Psoas muscle (tissue), 7 donors: ENCODE measurements at regions not wholly inside any gene's neighbourhood (a gene's known extent, or its start where the extent isn't known, plus 50 kb on each side); places are given as distances from the start of the nearest gene placed in this dataset.

Experiments
- ATAC-seq, 4 donors: fragments of 200-7000 bp; cut with Tn5 transposase; one replicate each; pipeline ENCODE4 v1.9.1; 2020; ENCODE audit warnings: moderate library complexity in 3 of 4, mild to moderate bottlenecking in 2 of 4
- DNase-seq, 2 donors: peaks; one replicate each; pipeline ENCODE4 v3.0.0-alpha.2; 2020
- H3K27ac ChIP-seq: fragments of 200-600 bp; one replicate; pipeline ENCODE4 v1.8.0; 2022
- H3K27me3 ChIP-seq, 3 donors: fragments of 200-600 bp in 1 of 3; one replicate each; pipeline versions ENCODE4 v1.6.1 to v1.8.0; 2013 to 2022; ENCODE audit warnings: low read length in 2 of 3, mild to moderate bottlenecking in 2 of 3, moderate library complexity in 1 of 3; ENCODE audit not compliant: insufficient read depth in 3 of 3
- H3K36me3 ChIP-seq, 2 donors: fragments of 200-600 bp in 1 of 2; one replicate each; pipeline versions ENCODE4 v1.6.1 to v1.8.0; 2013 to 2022; ENCODE audit warnings: low read depth in 1 of 2, mild to moderate bottlenecking in 1 of 2, moderate library complexity in 1 of 2; ENCODE audit not compliant: insufficient read depth in 1 of 2
- H3K4me1 ChIP-seq: fragments of 200-600 bp; one replicate; pipeline ENCODE4 v1.8.0; 2022
- H3K4me3 ChIP-seq: fragments of 200-600 bp; one replicate; pipeline ENCODE4 v1.8.0; 2022; ENCODE audit warnings: mild to moderate bottlenecking
- H3K9me3 ChIP-seq: fragments of 200-600 bp; one replicate; pipeline ENCODE4 v1.8.0; 2022
- CTCF ChIP-seq: fragments of 200-600 bp; IDR thresholded peaks from one replicate; pipeline ENCODE4 v1.8.0; 2022; ENCODE audit warnings: antibody characterized with exemption
- WGBS, 3 donors: extraction: QIAGEN DNeasy Blood & Tissue Kit; methylation state at CpG; one replicate each; pipeline versions ENCODE4 v1.1.6 to v1.1.7; 2013; 5-methylcytosine and 5-hydroxymethylcytosine counted together
- intact Hi-C, 2 donors: fragments of 100-400 bp; cut with DNase I; formaldehyde crosslinking; loops; one replicate each; pipeline versions ENCODE4 v1.11.0 to v1.14.2; 2022
- donor health status: healthy with polysubstance abuse.
- donor health status: DM: no; HTN: no; CAD: no; lungs with moderate emphysema.
- donor health status: Bipolar disorder and iron deficiency.
- donor health status: healthy.
- donor health status: DM: yes; HTN: yes; CAD: no.
- donor health status: DM: no; HTN: no; CAD: no.
- donor health status: DM: yes; HTN: yes; CAD: no.

- 88 to 91% (median 90%) methylated on average over 8 of the region's 8 CpGs for WGBS, 3 donors
- H3K4me3 ChIP-seq, result no peak overlapping the region
- H3K27ac ChIP-seq, result no peak overlapping the region
- H3K4me1 ChIP-seq, result peaks cover 8% of the 10 kb centered on the region
- DNase-seq, result no peak
- H3K9me3 ChIP-seq, result no peaks in the 10 kb centered on the region
- TF ChIP-seq CTCF, result no peak
- ATAC-seq, result peak in 2 of 4 donors; percentile 4 to 11
- H3K36me3 ChIP-seq, result no peaks in the 10 kb centered on the region
- H3K27me3 ChIP-seq, result no peaks in the 10 kb centered on the region
- intact Hi-C loops, result no loop called here
Measured at GRCh38 chr2:43152186-43152585, 74.2 kb downstream of the ZFP36L2 start.

- TF ChIP-seq CTCF, result no peak
- no peaks in the 10 kb centered on the region for H3K27me3 ChIP-seq
- H3K4me1 ChIP-seq, result peaks cover 8% of the 10 kb centered on the region
- 86 to 90% (median 90%) methylated on average over 9 of the region's 9 CpGs for WGBS, 3 donors
- H3K9me3 ChIP-seq, result no peaks in the 10 kb centered on the region
- H3K27ac ChIP-seq, result no peak overlapping the region
- H3K4me3 ChIP-seq, result no peak overlapping the region
- intact Hi-C loops, result no loop called here
- no peak for DNase-seq
- no peaks in the 10 kb centered on the region for H3K36me3 ChIP-seq
- no peak for ATAC-seq
Measured at GRCh38 chr2:43149482-43150107, 76.8 kb downstream of the ZFP36L2 start.

- no peaks in the 10 kb centered on the region for H3K27me3 ChIP-seq
- ATAC-seq (no peak), DNase-seq (no peak)
- intact Hi-C loops, result no loop called here
- H3K4me1 ChIP-seq, result no peaks in the 10 kb centered on the region
- 73 to 84% (median 81%) methylated on average over 4 to 5 of the region's 5 CpGs for WGBS, 3 donors
- TF ChIP-seq CTCF, result no peak
- no peak overlapping the region for H3K4me3 ChIP-seq
- H3K27ac ChIP-seq, result no peak overlapping the region
- H3K36me3 ChIP-seq, result no peaks in the 10 kb centered on the region
- no peaks in the 10 kb centered on the region for H3K9me3 ChIP-seq
Measured at GRCh38 chr2:43146083-43146482, 80.3 kb downstream of the ZFP36L2 start.

- H3K4me1 ChIP-seq, result no peaks in the 10 kb centered on the region
- 74 to 90% (median 77%) methylated on average over 2 of the region's 2 CpGs for WGBS, 3 donors
- H3K27ac ChIP-seq, result no peak overlapping the region
- DNase-seq (no peak), ATAC-seq (no peak)
- intact Hi-C loops, result no loop called here
- no peak for TF ChIP-seq CTCF
- H3K27me3 ChIP-seq, result no peaks in the 10 kb centered on the region
- H3K4me3 ChIP-seq, result no peak overlapping the region
- H3K9me3 ChIP-seq, result no peaks in the 10 kb centered on the region
- H3K36me3 ChIP-seq, result no peaks in the 10 kb centered on the region
Measured at GRCh38 chr2:43144263-43144662, 82.1 kb downstream of the ZFP36L2 start.

- peak in 1 of 2 donors; percentile 0 for DNase-seq
- 82 to 86% (median 84%) methylated on average over 8 of the region's 8 CpGs for WGBS, 3 donors
- ATAC-seq, result no peak
- Histone ChIP-seq H3K27me3 (no peaks in the 10 kb centered on the region), H3K9me3 (no peaks in the 10 kb centered on the region), H3K36me3 (no peaks in the 10 kb centered on the region), H3K27ac (no peak overlapping the region), H3K4me3 (no peak overlapping the region), H3K4me1 (no peaks in the 10 kb centered on the region)
- intact Hi-C loops, result no loop called here
- TF ChIP-seq CTCF, result no peak
Measured at GRCh38 chr2:43143756-43144155, 82.7 kb downstream of the ZFP36L2 start.
